ENCODE measurements at regions not wholly inside any gene's neighbourhood (a gene's known extent, or its start where the extent isn't known, plus 50 kb on each side); places are given as distances from the start of the nearest gene placed in this dataset.
"Not testable (repeated sequence)": the region's sequence is repeated elsewhere in the genome, so short reads cannot be mapped to it uniquely, and the experiment has no call there.

DNA sequence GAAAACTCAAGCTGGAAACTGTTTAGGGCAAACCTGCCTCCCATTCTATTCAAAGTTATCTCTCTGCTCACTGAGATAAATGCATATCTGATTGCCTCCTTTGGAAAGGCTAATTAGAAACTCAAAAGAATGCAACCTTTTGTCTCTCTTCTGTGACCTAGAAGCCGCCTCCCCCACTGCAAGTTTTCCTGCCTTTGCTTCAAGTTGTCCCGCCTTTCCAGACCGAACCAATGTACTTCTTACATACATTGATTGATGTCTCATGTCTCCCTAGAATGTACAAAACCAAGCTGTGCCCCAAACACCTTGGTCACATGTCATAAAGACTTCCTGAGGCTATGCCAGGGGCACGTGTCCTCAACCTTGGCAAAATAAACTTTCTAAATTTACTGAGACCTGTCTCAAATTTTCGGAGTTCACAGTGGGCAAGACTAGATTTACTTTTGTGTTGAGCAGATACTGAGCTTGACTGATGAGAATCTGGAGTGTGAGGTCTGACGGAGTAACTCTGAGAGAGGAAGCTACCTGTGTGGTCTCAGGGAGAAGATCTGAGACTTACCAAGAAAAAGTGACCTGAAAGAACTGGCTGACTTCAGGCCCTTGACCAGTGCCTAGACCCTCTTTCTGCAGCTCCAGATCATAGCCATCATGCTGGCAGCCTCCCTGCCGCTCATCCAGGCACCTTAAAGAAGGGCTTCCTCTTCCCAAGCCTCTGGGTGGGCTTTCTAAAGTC, 124.7 kb upstream of the NBPF9 start:
- ATAC-seq = peak; percentile 62

DNA sequence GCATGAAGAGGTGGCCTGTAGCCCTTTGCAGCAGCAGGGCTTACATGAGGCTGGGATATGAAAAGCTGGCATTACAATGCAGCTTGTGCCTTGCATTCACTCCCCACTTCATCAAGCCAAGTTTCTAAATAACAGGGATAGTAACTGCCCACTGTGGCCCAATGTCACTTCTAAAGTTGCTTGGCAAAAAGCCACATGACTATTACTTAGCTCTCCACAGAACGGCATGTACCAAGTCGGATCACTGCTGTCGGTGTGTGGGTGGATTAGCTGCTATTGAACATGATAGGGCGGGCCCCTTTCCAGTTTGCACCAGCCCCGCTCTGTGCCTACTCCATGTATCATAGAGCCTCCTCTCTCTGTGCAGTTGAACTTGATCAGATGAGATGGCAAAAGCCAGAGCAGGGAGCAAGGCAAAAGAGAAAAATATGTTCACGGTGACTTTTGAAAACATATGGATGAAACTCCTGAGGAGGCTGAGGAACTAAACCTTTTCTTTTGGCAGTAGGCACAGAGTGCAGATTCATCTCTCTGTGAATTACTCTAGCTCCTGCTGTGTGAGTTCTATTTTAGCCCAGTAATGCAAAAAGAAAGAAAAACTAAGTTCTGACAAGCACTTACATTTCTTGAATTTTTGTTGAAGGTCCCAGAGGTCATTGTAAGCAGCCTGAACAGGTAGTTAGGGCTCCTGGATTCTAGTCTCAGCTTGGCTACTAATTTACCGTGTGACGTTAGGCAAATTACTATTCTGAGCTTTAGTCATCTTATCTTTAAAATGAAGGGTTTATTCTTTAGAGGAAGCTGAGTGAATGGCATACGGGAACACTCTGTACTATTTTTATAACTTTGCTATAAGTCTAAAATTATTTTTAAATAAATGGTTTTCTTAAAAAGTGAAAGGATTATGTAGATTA, 125.6 kb upstream of the NBPF9 start:
- H3K27ac ChIP-seq (ENCODE audit: extremely low read depth, low read depth, low read length); H3K27me3 ChIP-seq (ENCODE audit: control insufficient read depth in 2 of 2, insufficient read depth in 2 of 2, low read length in 2 of 2); CTCF ChIA-PET (ENCODE audit: low intra/inter-chr PET ratio); in situ Hi-C loops (cut with MboI); DNase-seq (ENCODE audit: extremely low read depth in 1 of 4, low spot score in 3 of 4); intact Hi-C loops (cut with micrococcal nuclease); H3K4me1 ChIP-seq (replicated peaks in 1 of 2; ENCODE audit: control insufficient read depth in 2 of 2, insufficient read depth in 2 of 2, low read length in 2 of 2); H4K20me1 ChIP-seq (replicated peaks; ENCODE audit: control insufficient read depth, insufficient read depth, low read length); H3K79me2 ChIP-seq (ENCODE audit: control insufficient read depth, insufficient read depth, low read length); H3K9ac ChIP-seq (ENCODE audit: insufficient read depth in 1 of 2, low read depth in 2 of 2, low read length in 2 of 2); H2AFZ ChIP-seq (ENCODE audit: low read depth, low read length); H3K9me1 ChIP-seq (ENCODE audit: control insufficient read depth, insufficient read depth, low read length); H3K9me3 ChIP-seq (replicated peaks; ENCODE audit: control insufficient read depth, insufficient read depth, low read depth, low read length); H3K4me2 ChIP-seq (ENCODE audit: insufficient read depth, low read length); H3K36me3 ChIP-seq (ENCODE audit: control insufficient read depth, insufficient read depth, low read length); H3K4me3 ChIP-seq; POLR2A ChIA-PET: not testable (repeated sequence)
- TSS peak; percentile 24 for BruUV-seq (replicated peaks)
- FAIRE-seq (peak; percentile 66), ATAC-seq (peak; percentile 90)
- no CpG with 5 or more reads among the region's 9 CpGs for WGBS (ENCODE audit: insufficient coverage, low coverage, missing lambda C conversion rate)

More for the DNA sequence above, 124.7 kb upstream of the NBPF9 start:
- intact Hi-C loops (cut with micrococcal nuclease); H3K79me2 ChIP-seq (ENCODE audit: control insufficient read depth, insufficient read depth, low read length); BruUV-seq (replicated peaks); H3K36me3 ChIP-seq (ENCODE audit: control insufficient read depth, insufficient read depth, low read length); H3K27me3 ChIP-seq (ENCODE audit: control insufficient read depth in 2 of 2, insufficient read depth in 2 of 2, low read length in 2 of 2); H3K9me1 ChIP-seq (ENCODE audit: control insufficient read depth, insufficient read depth, low read length); FAIRE-seq; H2AFZ ChIP-seq (ENCODE audit: low read depth, low read length); H3K9me3 ChIP-seq (replicated peaks; ENCODE audit: control insufficient read depth, insufficient read depth, low read depth, low read length); H3K27ac ChIP-seq (ENCODE audit: extremely low read depth, low read depth, low read length); H3K4me1 ChIP-seq (replicated peaks in 1 of 2; ENCODE audit: control insufficient read depth in 2 of 2, insufficient read depth in 2 of 2, low read length in 2 of 2); CTCF ChIA-PET (ENCODE audit: low intra/inter-chr PET ratio); POLR2A ChIA-PET; H3K9ac ChIP-seq (ENCODE audit: insufficient read depth in 1 of 2, low read depth in 2 of 2, low read length in 2 of 2); H3K4me3 ChIP-seq; DNase-seq (ENCODE audit: extremely low read depth in 1 of 4, low spot score in 3 of 4); H3K4me2 ChIP-seq (ENCODE audit: insufficient read depth, low read length); in situ Hi-C loops (cut with MboI); H4K20me1 ChIP-seq (replicated peaks; ENCODE audit: control insufficient read depth, insufficient read depth, low read length): not testable (repeated sequence)
- 0% methylated on average over 1 of the region's 7 CpGs for WGBS (ENCODE audit: insufficient coverage, low coverage, missing lambda C conversion rate)

DNA sequence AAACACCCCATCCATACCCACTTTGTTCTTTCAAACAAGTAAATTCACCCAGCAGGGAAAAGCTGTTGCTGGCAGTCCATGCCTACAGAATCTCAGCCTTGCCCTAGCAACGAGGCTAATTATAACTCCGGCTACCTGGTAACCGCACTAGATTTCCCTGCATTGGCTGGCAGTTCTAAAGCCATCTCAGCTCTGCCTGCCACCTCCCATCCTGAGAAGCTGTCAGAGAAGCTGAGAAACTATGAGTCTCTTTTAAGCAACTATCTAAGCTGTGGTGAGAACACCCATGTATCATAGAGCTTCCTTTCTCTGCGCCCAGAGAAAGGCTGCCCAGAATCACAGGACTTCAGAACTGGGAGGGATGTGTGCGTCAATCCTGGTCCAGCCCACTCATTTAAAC, 126.5 kb upstream of the NBPF9 start:
- H3K27ac ChIP-seq (ENCODE audit: extremely low read depth, low read depth, low read length); H3K36me3 ChIP-seq (ENCODE audit: control insufficient read depth, insufficient read depth, low read length); CTCF ChIA-PET (ENCODE audit: low intra/inter-chr PET ratio); H2AFZ ChIP-seq (ENCODE audit: low read depth, low read length); H3K9me3 ChIP-seq (replicated peaks; ENCODE audit: control insufficient read depth, insufficient read depth, low read depth, low read length); H3K4me1 ChIP-seq (replicated peaks in 1 of 2; ENCODE audit: control insufficient read depth in 2 of 2, insufficient read depth in 2 of 2, low read length in 2 of 2); H3K9me1 ChIP-seq (ENCODE audit: control insufficient read depth, insufficient read depth, low read length); FAIRE-seq; H4K20me1 ChIP-seq (replicated peaks; ENCODE audit: control insufficient read depth, insufficient read depth, low read length); H3K27me3 ChIP-seq (ENCODE audit: control insufficient read depth in 2 of 2, insufficient read depth in 2 of 2, low read length in 2 of 2); POLR2A ChIA-PET; intact Hi-C loops (cut with micrococcal nuclease); BruUV-seq (replicated peaks); H3K4me3 ChIP-seq; H3K9ac ChIP-seq (ENCODE audit: insufficient read depth in 1 of 2, low read depth in 2 of 2, low read length in 2 of 2); in situ Hi-C loops (cut with MboI); H3K79me2 ChIP-seq (ENCODE audit: control insufficient read depth, insufficient read depth, low read length); H3K4me2 ChIP-seq (ENCODE audit: insufficient read depth, low read length); DNase-seq (ENCODE audit: extremely low read depth in 1 of 4, low spot score in 3 of 4): not testable (repeated sequence)
- WGBS (ENCODE audit: insufficient coverage, low coverage, missing lambda C conversion rate) = no CpG with 5 or more reads among the region's 5 CpGs
- peak; percentile 16 for ATAC-seq

Data from K562 (cell line).